Sciatic nerve (tissue), 2 donors: ENCODE measurements at regions not wholly inside any gene's neighbourhood (a gene's known extent, or its start where the extent isn't known, plus 50 kb on each side); places are given as distances from the start of the nearest gene placed in this dataset.

Source experiments
- ATAC-seq: fragments of 200-7000 bp; cut with Tn5 transposase; one replicate; pipeline ENCODE4 v1.9.1; 2020; ENCODE audit warnings: mild to moderate bottlenecking, moderate library complexity
- DNase-seq: peaks from one replicate; pipeline ENCODE4 v3.0.0-alpha.2; 2020; ENCODE audit warnings: low spot score
- intact Hi-C: fragments of 100-400 bp; cut with DNase I; formaldehyde crosslinking; loops from one replicate; pipeline ENCODE4 v1.14.2; 2022
- donor health status: DM: no; HTN: no; CAD: no.
- donor health status: DM: no; HTN: no; CAD: no.

DNA sequence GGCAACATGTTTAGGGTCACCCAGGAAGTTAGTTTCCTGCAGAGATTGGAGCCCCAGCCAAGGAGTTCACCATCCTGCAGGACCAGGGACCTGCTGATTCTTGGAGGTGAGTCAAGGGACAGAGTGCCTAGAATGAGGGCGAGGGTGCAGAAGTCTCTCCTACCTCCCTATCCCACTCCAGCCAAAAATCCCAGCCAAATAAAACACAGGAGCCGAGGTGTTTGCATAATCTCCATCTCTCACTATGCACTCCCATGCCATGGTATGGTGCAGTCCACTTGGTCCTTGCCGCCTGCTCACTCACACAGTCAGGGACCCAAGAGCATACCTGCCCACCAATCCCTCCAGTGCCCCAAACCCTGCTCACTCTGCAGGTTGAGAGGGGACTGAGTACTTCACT is 294.2 kb downstream of the UACA start:
- no peak for ATAC-seq
- DNase-seq, result no peak
- intact Hi-C loops, result no loop called here

DNA sequence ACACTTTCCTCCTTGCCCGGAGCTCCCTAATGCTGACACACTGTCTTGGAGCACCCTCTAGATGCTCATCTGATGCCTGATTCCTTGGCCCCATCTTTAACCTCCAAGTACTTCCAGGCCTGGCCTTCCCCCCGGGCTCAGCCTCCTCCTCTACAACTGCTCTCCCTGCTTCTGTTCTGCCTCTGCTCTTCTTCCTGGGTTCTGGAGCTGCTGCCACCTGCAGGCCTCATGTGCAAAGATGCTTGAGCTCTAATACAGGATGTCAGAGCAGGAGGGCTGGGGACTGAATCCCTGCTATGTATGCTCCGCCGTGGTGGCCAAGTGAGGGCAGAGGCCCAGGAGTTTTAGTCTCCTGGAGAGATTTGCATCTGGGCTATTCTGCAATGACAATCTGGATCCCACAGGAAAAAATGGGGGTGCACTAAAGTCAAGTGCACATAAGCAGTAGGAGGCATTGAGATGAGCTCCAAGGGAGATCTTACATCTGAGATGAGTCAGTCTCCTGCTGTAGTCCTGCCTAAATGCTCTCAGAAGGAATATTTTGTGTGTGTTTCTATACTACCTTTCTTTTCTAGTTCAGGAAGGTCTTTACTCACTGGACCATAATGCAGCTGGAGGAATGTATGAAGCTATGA is 296.3 kb downstream of the UACA start:
- ATAC-seq (peak; percentile 64), DNase-seq (no peak)
- intact Hi-C loops, result no loop called here

DNA sequence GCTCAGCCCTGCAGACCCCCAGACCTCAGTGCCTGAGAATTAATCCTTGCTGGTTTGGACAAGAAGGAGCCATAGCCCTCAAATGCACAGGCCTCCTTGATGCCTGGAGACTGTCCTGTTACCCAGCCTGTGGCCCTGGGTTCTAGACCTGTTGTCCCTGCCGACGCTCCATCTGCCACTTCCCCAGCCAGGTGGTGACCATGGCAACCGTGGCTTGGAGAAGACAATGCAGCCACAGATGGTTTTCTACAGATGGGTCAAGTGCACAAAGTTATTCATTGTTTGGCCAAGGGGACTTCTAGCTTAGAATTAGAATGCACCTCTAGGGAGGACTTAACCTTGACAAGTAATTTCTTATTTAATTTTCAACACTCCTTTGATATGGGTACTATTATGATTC is 297.1 kb downstream of the UACA start:
- intact Hi-C loops, result no loop called here
- ATAC-seq, result no peak
- DNase-seq, result no peak

DNA sequence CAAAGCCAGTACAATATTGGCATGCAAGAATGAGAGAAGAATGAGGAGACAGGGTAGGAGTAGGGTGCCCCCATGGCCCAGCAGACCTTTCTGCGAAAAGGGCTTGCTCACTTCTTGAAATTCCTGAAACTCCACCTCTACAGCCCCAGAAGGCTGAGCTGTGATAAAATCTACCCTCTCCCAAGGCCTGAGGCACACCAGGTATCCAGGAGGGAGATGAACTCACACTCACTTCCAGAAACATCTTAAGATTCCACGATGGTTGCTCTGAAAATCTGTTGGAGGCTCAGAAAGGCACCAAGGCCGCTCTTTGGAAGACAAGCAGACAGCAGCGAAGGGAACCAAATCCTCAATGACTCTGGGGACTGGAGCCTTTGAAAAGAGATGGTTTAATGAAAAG is 297.5 kb downstream of the UACA start:
- intact Hi-C loops, result no loop called here
- DNase-seq (no peak), ATAC-seq (no peak)

DNA sequence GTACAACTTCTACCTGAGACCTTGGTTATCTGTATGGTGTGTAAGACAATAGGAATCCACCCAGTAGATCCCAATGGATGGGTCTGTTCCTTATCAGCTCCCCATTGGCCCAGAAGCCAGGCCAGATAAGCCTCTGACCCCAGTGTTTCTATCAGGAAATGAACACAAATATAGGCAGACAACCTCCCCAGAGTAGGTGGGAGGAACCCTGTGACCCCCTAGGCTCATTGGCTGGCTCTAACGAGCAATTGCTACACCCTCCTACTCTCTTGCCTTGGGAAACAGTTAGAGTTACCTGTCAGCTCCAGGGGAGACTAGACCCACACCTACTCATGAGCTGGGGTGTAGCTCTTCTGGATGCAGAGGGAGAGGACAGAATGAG is 299.9 kb downstream of the UACA start:
- intact Hi-C loops, result no loop called here
- ATAC-seq, result no peak
- no peak for DNase-seq

DNA sequence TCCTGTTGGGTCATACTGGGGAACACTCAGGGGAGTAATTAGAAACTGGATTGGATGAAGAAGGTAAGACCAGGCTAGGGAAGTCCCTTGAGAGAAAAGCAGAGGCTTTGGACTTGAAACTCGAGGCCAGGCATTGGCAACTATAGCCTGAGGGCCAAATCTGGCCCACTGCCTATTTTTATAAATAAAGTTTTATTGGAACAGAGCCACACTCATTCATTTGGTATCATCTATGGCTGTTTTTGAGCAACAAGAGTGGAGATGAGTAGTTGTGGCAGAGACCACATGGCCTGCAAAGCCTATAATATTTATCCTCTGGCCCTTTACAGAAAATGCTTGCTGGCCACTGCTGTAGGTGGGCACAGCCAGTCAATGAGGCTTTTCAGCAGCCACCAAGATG is 301.4 kb downstream of the UACA start:
- no peak for DNase-seq
- intact Hi-C loops, result no loop called here
- ATAC-seq, result no peak

DNA sequence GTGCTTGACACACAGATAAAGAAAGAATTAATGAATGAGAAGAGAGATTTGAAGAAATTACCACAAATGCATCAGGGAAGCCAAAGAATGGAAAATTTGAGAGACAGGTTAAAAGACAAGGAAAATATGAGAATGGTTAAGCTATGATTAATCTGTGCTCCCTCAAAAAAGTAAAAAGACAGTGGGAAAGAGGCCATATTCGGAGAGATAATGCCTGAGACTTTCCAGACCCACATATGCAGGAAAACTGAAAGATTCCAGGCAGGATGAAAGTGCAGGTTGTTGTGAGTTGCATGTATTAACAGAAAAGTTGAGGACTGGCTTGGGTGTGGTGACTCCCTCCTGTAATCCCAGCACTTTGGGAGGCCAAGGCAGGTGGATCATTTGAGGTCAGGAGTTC is 302.3 kb downstream of the UACA start:
- no peak for ATAC-seq
- intact Hi-C loops, result no loop called here
- no peak for DNase-seq

DNA sequence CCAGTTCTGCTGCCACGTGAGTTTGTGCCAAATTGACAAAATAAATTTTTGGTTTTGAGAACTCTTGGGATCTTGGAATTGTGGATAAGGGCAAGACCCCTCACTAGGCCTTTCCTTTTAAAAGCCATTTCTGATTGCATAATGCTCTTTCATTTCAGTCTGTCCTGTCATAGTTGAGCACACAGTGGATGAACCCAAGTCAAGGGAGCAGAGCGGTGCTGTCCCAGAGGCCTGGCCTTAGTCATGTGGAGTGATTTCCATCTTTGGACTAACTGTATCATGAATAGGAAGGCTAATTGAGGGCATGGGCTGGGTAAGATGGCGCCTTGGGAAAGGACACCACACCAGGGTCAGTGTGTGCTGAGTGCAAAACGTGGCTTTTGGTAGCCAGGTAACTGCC is 304.0 kb downstream of the UACA start:
- ATAC-seq (no peak), DNase-seq (no peak)
- intact Hi-C loops, result no loop called here

DNA sequence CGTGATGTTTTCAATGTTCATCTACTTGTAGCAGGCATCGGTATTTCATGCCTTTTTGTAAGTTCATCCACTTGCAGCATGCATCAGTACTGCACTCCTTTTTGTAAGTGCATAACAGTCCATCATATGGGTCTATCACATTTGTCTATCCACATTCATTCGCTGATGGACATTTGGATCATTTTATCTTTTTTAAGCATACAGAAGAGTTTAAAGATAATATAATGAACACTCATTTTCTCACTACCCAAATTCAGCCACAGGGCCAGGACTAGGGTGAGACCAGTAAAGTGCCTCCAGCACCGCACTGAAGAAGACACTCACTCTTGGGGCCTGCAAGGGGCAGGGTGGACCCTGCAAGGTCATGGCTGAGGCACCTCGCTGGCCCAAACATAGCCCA is 309.6 kb downstream of the UACA start:
- DNase-seq (no peak), ATAC-seq (no peak)
- intact Hi-C loops, result no loop called here

DNA sequence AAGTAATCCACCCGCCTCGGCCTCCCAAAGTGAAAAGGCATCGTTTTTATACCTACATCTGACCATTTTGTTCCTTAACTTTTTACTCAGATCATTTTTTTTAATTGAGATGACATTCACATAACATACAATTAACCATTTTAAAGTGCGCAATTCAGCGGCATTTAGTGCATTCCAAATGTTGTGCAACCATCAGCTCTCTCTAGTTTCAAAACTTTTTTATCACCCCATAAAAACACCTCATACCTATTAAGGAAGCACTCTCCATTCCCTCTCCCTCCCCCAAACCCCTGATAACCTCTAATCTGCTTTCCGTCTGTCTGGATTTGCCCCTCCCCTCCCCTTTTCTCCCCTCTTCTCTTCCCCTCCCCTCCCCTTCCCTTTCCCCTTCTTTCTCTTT is 310.1 kb downstream of the UACA start:
- no peak for ATAC-seq
- no peak for DNase-seq
- intact Hi-C loops, result no loop called here

DNA sequence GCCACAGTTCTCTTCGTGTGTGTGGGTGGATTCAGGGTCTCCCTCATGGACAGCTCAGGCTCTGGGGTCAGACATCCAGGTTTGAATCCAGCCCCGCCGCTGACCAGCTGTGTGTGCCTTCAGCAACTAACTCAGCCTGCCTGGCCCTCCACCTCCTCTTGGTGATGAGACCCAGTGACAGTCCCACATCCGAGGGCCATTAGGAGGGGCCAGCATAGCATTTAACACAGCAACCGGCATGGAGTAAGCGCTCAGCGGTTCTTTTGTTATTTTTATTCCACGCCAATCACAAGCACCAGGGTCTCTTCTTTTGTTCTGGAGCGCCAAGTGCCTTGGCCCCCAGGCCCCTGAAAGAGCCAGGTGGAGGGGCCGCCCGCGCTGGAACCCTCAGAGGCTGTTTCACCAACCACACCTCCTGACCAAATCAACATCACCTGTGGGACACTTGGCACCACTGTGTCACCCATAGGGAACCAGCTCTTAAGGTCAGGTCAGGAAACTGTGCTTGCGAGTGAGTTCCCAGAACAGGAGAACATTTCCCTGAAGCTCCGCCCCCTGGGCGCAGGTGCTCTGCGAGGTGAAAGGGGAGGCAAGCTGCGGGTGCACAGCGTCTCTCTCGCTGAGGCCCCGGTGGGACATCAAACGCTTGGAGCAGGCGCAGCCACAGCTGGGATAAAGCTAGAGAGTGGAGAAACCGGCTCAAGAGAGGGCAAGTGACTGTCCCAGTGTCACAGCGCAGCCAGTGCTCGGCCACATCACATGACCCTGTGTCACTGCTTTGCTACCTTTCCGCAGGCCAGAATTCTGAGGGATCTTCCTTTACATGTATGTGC is 311.3 kb downstream of the UACA start:
- intact Hi-C loops, result no loop called here

DNA sequence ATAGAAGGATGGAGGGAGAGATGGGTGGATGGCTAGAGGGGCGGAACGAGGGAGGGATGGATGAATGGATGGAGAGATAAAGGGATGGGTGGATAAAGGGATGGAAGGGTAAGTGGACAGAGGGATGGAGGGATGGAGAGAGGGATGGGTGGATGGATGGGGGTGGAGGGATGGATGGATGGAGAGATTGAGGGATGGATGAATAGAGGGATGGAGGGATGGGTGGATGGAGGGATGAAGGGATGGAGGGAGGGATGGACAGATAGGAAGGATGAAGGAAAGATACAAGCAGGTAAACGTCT is 313.3 kb downstream of the UACA start:
- no peak for DNase-seq
- intact Hi-C loops, result no loop called here
- no peak for ATAC-seq

More for the DNA sequence above, 311.3 kb downstream of the UACA start:
- DNase-seq (no peak), ATAC-seq (no peak)

DNA sequence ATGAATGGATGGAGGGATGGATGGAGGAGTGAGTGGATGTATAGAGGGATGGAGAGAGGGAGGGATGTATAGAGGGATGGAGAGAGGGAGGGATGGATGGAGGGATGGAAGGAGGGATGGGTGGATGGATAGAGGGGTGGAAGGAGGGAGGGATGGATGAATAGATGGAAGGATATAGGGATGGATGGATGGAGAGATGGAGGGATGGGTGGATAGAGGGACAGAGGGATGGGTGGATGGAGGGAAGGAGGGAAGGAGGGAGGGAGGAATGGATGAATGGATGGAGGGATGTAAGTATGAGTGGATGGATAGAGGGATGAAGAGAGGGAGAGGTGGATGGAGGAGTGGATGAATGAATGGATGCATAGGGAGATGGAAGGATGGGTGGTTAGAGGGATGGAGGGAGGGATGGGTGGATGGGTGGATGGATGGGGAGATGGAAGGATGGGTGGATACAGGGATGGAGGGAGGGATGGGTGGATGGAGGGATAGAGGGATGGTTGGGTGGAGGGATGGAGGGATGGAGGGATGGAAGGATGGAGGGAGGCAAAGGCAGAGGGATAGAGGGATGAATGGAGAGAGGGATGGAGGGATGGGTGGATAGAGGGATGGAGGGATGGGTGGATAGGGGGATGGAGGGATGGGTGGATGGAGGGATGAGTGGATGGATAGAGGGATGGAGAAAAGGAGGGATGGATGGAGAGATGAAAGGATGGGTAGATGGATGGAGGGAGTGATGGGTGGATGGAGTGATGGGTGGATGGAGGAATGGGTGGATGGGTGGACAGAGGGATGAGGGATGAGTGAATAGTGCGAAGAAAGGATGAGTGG is 313.8 kb downstream of the UACA start:
- intact Hi-C loops, result no loop called here
- DNase-seq (no peak), ATAC-seq (no peak)

DNA sequence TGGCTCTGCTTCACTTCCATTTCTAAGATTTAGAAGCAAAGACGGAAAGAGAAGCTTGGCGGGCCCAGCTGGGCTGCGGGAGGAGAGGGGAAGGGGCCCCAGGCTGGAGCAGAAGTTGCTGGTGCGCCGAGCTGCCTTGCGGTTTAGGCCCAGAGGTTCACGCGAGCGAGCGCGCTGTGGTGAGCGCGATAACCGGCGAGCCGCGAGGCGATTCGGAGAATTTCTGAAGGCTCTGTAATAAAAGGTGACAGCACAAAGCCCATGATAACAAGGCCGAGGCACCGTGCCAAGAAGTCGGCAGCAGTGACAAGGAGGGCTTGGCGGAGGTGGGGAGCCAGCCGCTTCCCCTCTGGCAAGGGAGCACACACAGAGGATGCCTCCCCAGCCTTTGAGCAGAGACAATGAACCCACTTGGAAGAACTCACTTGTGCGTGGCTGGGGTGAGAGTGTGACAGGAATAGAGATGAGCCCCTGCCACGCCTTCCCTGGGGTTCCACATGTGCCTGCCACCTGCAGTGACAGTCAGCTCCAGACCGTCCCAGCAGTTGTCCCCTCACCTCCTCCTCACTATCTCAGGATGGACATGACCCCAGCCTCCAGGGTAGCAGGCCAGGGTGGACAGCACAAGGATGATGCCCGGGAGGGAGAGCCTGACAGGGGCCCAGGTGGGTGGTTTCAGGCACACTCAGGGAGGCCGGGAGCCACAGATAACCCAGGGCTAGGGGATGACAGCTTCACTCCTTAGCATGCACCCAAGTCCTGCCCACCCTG is 315.2 kb downstream of the UACA start:
- intact Hi-C loops, result no loop called here
- peak; percentile 70 for DNase-seq
- ATAC-seq, result peak; percentile 29

DNA sequence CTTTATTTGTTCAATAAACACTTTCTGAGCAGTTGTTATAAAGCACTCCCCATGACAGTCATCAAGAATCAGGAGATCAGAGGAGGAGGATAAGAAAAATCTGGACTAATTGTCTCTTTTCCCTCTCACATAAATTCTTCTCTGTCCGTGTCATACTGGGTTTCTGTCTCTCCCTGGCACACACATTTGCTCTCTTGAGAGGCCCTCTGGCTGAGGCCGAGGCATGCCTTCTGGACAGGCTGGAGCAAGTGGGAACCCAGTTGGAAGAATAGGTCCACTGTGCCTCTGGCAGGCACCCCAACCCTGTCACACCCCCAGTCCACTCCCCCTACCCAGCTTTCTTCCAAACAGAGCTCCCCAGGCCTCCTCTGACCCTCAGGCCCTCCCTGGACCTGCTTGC is 315.8 kb downstream of the UACA start:
- no peak for DNase-seq
- ATAC-seq, result peak; percentile 25
- intact Hi-C loops, result no loop called here

DNA sequence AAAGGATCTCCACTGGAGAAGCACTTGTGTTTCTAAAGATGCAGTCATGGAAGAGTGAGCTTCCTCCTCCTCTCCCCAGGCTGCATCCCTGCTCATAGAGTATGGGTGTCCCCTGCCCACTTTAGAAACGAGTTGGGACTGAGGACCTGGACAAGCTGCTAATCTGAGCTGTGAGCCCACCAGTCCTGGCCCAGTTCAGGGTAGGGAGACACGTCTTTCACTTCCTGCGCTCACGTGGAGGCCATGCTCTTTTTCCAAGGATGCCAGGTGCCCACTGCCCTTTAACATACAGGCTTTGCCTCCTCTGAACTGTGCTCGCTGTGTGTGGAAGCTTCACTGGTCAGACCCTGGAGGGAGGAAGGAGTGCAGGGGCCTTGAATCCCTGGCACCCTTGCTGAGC is 316.3 kb downstream of the UACA start:
- DNase-seq (no peak), ATAC-seq (no peak)
- intact Hi-C loops, result no loop called here

DNA sequence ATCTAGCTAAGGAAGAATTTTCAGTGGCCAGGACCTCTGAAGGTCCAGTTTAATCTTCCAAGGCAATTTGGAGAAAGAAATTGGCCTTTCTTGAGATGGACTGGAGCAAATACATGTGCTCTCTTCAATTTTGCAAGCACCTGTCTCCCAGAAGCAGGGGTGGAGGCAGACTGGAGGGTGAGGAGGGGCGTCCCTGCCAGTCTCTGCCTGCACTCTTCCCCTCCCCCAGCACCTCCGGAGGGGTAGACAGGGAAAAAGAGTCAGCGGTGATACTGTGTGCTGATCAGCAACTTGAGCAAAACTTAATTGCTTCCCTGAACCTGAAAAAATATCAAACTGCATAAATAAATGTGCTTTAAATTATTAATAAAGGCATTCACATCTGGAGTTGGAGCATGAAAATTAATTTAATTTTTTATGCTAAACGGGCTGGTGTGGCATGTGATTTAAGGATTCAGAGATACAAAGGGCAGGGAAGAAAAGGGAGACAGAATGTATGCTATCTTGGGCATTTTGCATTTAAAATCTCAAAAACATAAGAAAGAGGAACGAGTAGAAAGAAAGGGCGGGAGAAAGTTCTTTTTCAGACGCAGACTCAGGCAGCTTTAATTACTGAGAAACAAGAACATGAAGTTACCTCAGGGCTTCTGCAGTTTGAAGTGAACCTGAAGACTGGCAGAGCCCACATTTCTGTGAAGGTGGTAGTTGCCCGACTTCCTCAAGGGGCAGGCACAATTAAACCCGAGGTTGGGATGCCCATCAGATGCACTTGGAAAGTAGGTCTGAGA is 319.7 kb downstream of the UACA start:
- DNase-seq (no peak), ATAC-seq (no peak)
- intact Hi-C loops, result no loop called here

DNA sequence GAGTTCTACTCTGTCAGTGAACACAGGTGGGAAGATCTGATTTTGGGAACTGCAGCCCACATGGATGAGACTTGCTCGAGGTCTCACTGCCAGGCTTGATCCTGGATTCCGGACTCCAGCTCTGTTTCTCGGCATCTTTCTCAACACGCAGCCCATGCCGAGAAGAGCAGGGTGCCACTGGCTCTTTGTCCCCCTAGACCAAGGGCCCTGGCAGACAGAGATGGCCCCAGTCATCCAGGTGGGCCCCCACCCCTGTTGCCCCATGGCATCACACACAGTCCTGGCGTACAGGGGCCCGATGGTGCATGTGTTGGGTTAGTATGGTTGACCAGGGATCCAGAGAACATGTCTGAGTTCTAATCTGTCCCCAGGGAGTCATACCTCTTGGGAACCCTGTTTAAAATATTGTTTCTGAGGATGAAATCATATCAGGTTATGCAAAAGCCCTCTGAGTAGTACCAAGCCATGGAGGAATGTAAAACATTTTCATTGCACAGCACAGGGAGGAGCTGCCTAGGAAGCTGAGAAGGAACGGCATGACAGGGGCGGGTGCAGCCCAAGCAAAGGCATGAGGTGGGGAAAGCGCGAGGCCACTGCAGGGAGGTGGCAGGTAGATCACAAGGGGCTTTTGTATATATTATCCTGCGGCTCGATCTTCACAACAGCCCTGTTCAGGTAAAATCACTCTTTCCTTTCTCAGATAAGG is 320.6 kb downstream of the UACA start:
- no peak for DNase-seq
- no peak for ATAC-seq
- intact Hi-C loops, result no loop called here
